ENCODE measurements at regions not wholly inside any gene's neighbourhood (a gene's known extent, or its start where the extent isn't known, plus 50 kb on each side); places are given as distances from the start of the nearest gene placed in this dataset.
"Not testable (repeated sequence)": the region's sequence is repeated elsewhere in the genome, so short reads cannot be mapped to it uniquely, and the experiment has no call there.

GRCh38 chrY:7588176-7588575 lies 676.6 kb upstream of the AMELY start:
- not testable (repeated sequence) for DNase-seq (ENCODE audit: low read depth)

- DNase-seq (ENCODE audit: low read depth), result peak; percentile 35
Observed at GRCh38 chrY:7562541-7562940, 651.0 kb upstream of the AMELY start.

GRCh38 chrY:7557675-7558074 lies 646.1 kb upstream of the AMELY start:
- no peak for DNase-seq (ENCODE audit: low read depth)

GRCh38 chrY:7555006-7555405 lies 643.5 kb upstream of the AMELY start:
- peak; percentile 24 for DNase-seq (ENCODE audit: low read depth)

GRCh38 chrY:7545060-7545459 lies 633.5 kb upstream of the AMELY start:
- DNase-seq (ENCODE audit: low read depth), result no peak

- DNase-seq (ENCODE audit: low read depth), result peak; percentile 69
Observed at GRCh38 chrY:7544172-7544770, 632.7 kb upstream of the AMELY start.

GRCh38 chrY:7543506-7543905 lies 632.0 kb upstream of the AMELY start:
- DNase-seq (ENCODE audit: low read depth), result peak; percentile 74

- no peak for DNase-seq (ENCODE audit: low read depth)
Observed at GRCh38 chrY:7542256-7542858, 630.8 kb upstream of the AMELY start.

- peak; percentile 18 for DNase-seq (ENCODE audit: low read depth)
Observed at GRCh38 chrY:7529396-7529795, 617.8 kb upstream of the AMELY start.

GRCh38 chrY:7527568-7527967 lies 616.0 kb upstream of the AMELY start:
- not testable (repeated sequence) for DNase-seq (ENCODE audit: low read depth)

- DNase-seq (ENCODE audit: low read depth), result no peak
Observed at GRCh38 chrY:7518387-7518786, 606.8 kb upstream of the AMELY start.

- no peak for DNase-seq (ENCODE audit: low read depth)
Observed at GRCh38 chrY:7516268-7516667, 604.7 kb upstream of the AMELY start.

GRCh38 chrY:7515812-7516211 lies 604.3 kb upstream of the AMELY start:
- DNase-seq (ENCODE audit: low read depth), result no peak

- peak; percentile 43 for DNase-seq (ENCODE audit: low read depth)
Observed at GRCh38 chrY:7502896-7503295, 591.3 kb upstream of the AMELY start.

GRCh38 chrY:7501236-7501635 lies 589.7 kb upstream of the AMELY start:
- DNase-seq (ENCODE audit: low read depth), result peak; percentile 62

GRCh38 chrY:7496001-7496400 lies 584.4 kb upstream of the AMELY start:
- DNase-seq (ENCODE audit: low read depth), result no peak

GRCh38 chrY:7484455-7485285 lies 573.1 kb upstream of the AMELY start:
- not testable (repeated sequence) for DNase-seq (ENCODE audit: low read depth)

GRCh38 chrY:7471976-7472375 lies 560.4 kb upstream of the AMELY start:
- peak; percentile 81 for DNase-seq (ENCODE audit: low read depth)

GRCh38 chrY:7470037-7470436 lies 558.5 kb upstream of the AMELY start:
- no peak for DNase-seq (ENCODE audit: low read depth)

GRCh38 chrY:7468951-7469745 lies 557.6 kb upstream of the AMELY start:
- DNase-seq (ENCODE audit: low read depth), result peak; percentile 88

GRCh38 chrY:7467796-7468520 lies 556.4 kb upstream of the AMELY start:
- peak; percentile 91 for DNase-seq (ENCODE audit: low read depth)

Measured in LHCN-M2 (cell line).